ENCODE measurements at regions not wholly inside any gene's neighbourhood (a gene's known extent, or its start where the extent isn't known, plus 50 kb on each side); places are given as distances from the start of the nearest gene placed in this dataset.

DNA sequence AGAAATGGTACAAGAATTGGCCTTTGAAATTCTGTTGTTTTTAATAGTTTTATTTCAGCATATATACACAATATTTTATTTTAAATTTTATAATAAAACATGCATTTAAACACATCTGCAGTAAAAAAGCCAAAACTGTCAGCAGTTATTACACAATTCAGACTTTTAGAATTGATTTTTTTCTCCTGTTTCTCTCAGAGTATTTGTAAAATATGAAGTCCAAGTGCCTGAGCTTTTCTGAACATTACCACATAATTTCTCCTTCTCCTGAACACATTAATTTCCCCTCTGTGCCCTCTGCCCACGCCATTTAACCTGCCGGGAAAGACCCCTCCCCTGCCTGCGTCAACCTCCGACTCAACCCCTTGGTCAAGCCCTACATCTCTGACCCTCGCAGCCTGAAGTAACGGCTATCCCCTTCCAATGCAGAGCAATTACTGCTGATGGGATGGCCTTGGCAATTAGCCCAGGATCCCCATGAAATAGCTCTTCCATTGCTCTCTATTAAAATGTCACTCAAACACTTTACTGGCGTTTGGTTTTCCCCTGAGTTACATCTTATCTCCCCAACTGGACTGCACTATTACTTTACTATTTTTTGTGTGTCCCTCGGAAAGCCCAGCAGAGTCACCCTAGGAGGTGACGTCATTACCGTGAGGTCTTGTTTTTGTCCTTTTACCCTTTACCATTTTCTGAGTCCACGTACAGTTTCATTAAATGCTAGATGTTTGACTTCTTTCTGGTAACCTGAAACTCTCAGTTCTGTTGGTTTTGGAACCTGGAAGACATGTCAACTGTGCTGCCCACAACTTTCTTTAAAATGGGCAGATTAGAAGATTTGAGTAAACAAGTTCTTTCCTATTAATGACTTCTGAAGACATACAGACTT lies 146.7 kb upstream of the TAB2 start (continued):
- TF ChIP-seq KDM5A (IDR thresholded peaks at IDR 0.05; ENCODE audit: low read length) (no peak), JUN (IDR thresholded peaks at IDR 0.05; ENCODE audit: low read depth, low read length) (no peak), HDAC6 (IDR thresholded peaks at IDR 0.05; ENCODE audit: low read depth, low read length) (no peak), ZNF274 (IDR thresholded peaks at IDR 0.05; ENCODE audit: borderline replicate concordance, extremely low read depth, low read length) (no peak), SIN3A (conservative IDR thresholded peaks at IDR 0.05 in 1 of 2, IDR thresholded peaks at IDR 0.05 in 1 of 2; ENCODE audit: low read depth in 1 of 2, low read length in 2 of 2) (no peak), GABPA (IDR thresholded peaks at IDR 0.05; ENCODE audit: borderline replicate concordance, insufficient read depth, low read length) (no peak), RBBP5 (IDR thresholded peaks at IDR 0.05; ENCODE audit: borderline replicate concordance, low read depth, low read length) (no peak)
- TF ChIP-seq, protein P1, sequence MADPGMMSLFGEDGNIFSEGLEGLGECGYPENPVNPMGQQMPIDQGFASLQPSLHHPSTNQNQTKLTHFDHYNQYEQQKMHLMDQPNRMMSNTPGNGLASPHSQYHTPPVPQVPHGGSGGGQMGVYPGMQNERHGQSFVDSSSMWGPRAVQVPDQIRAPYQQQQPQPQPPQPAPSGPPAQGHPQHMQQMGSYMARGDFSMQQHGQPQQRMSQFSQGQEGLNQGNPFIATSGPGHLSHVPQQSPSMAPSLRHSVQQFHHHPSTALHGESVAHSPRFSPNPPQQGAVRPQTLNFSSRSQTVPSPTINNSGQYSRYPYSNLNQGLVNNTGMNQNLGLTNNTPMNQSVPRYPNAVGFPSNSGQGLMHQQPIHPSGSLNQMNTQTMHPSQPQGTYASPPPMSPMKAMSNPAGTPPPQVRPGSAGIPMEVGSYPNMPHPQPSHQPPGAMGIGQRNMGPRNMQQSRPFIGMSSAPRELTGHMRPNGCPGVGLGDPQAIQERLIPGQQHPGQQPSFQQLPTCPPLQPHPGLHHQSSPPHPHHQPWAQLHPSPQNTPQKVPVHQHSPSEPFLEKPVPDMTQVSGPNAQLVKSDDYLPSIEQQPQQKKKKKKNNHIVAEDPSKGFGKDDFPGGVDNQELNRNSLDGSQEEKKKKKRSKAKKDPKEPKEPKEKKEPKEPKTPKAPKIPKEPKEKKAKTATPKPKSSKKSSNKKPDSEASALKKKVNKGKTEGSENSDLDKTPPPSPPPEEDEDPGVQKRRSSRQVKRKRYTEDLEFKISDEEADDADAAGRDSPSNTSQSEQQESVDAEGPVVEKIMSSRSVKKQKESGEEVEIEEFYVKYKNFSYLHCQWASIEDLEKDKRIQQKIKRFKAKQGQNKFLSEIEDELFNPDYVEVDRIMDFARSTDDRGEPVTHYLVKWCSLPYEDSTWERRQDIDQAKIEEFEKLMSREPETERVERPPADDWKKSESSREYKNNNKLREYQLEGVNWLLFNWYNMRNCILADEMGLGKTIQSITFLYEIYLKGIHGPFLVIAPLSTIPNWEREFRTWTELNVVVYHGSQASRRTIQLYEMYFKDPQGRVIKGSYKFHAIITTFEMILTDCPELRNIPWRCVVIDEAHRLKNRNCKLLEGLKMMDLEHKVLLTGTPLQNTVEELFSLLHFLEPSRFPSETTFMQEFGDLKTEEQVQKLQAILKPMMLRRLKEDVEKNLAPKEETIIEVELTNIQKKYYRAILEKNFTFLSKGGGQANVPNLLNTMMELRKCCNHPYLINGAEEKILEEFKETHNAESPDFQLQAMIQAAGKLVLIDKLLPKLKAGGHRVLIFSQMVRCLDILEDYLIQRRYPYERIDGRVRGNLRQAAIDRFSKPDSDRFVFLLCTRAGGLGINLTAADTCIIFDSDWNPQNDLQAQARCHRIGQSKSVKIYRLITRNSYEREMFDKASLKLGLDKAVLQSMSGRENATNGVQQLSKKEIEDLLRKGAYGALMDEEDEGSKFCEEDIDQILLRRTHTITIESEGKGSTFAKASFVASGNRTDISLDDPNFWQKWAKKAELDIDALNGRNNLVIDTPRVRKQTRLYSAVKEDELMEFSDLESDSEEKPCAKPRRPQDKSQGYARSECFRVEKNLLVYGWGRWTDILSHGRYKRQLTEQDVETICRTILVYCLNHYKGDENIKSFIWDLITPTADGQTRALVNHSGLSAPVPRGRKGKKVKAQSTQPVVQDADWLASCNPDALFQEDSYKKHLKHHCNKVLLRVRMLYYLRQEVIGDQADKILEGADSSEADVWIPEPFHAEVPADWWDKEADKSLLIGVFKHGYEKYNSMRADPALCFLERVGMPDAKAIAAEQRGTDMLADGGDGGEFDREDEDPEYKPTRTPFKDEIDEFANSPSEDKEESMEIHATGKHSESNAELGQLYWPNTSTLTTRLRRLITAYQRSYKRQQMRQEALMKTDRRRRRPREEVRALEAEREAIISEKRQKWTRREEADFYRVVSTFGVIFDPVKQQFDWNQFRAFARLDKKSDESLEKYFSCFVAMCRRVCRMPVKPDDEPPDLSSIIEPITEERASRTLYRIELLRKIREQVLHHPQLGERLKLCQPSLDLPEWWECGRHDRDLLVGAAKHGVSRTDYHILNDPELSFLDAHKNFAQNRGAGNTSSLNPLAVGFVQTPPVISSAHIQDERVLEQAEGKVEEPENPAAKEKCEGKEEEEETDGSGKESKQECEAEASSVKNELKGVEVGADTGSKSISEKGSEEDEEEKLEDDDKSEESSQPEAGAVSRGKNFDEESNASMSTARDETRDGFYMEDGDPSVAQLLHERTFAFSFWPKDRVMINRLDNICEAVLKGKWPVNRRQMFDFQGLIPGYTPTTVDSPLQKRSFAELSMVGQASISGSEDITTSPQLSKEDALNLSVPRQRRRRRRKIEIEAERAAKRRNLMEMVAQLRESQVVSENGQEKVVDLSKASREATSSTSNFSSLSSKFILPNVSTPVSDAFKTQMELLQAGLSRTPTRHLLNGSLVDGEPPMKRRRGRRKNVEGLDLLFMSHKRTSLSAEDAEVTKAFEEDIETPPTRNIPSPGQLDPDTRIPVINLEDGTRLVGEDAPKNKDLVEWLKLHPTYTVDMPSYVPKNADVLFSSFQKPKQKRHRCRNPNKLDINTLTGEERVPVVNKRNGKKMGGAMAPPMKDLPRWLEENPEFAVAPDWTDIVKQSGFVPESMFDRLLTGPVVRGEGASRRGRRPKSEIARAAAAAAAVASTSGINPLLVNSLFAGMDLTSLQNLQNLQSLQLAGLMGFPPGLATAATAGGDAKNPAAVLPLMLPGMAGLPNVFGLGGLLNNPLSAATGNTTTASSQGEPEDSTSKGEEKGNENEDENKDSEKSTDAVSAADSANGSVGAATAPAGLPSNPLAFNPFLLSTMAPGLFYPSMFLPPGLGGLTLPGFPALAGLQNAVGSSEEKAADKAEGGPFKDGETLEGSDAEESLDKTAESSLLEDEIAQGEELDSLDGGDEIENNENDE (IDR thresholded peaks at IDR 0.05; ENCODE audit: insufficient replicate concordance, low read length) = no peak

All from H1 (cell line).